HEK293T (cell line): ENCODE measurements at regions not wholly inside any gene's neighbourhood (a gene's known extent, or its start where the extent isn't known, plus 50 kb on each side); places are given as distances from the start of the nearest gene placed in this dataset.

Experiments
- ARNT ChIP-seq: fragments of 450-650 bp; IDR thresholded peaks from 2 replicates; pipeline ENCODE4 v1.6.1; 2017; ENCODE audit warnings: mild to moderate bottlenecking
- CTBP1 ChIP-seq: fragments of 450-650 bp; IDR thresholded peaks from 2 replicates; pipeline ENCODE4 v1.6.1; 2016; ENCODE audit warnings: borderline replicate concordance
- FOXA1 ChIP-seq: fragments of 450-650 bp; IDR thresholded peaks from 2 replicates; pipeline ENCODE4 v1.6.1; 2016; ENCODE audit warnings: mild to moderate bottlenecking
- FOXK2 ChIP-seq: fragments of 450-650 bp; IDR thresholded peaks from 2 replicates; pipeline ENCODE4 v1.6.1; 2016; ENCODE audit warnings: mild to moderate bottlenecking
- FOXM1 ChIP-seq: fragments of 450-650 bp; IDR thresholded peaks from 2 replicates; pipeline ENCODE4 v1.6.1; 2017; ENCODE audit warnings: mild to moderate bottlenecking, borderline replicate concordance
- HDGF ChIP-seq: fragments of 450-650 bp; IDR thresholded peaks from 2 replicates; pipeline ENCODE4 v1.6.1; 2017; ENCODE audit warnings: antibody characterized with exemption, borderline replicate concordance
- NFRKB ChIP-seq: fragments of 450-650 bp; IDR thresholded peaks from 2 replicates; pipeline ENCODE4 v1.6.1; 2016; ENCODE audit warnings: mild to moderate bottlenecking, moderate library complexity
- SP1 ChIP-seq: fragments of 450-650 bp; IDR thresholded peaks from 2 replicates; pipeline ENCODE4 v1.6.1; 2017
- TARDBP ChIP-seq: fragments of 450-650 bp; IDR thresholded peaks from 2 replicates; pipeline ENCODE4 v1.6.1; 2016
- ZNF384 ChIP-seq: fragments of 450-650 bp; IDR thresholded peaks from 2 replicates; pipeline ENCODE4 v1.6.1; 2016
- TF ChIP-seq, protein P1 (sequence below): fragments of 450-650 bp; IDR thresholded peaks from 2 replicates; pipeline ENCODE4 v1.6.1; 2016

DNA sequence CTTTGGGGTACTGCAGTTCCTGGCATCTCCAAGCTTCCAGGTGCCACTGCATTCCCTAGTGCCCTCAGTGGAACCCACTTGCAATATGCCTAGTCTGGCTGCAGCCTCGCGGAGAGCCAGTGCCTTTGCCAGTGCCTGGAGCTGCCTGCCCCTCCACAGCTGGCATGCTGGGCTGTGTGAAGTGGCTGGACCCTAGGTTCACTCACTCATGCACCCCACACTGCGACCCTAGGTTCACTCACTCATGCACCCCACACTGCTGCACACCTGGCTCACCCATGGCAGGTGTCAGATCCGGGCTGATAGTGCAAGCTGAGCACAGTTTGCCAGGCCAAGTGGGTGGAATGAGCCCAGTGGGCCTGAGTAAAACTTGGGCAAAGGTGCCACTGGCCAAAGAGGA is 253.0 kb upstream of the NDST4 start:
- no peak for TF ChIP-seq FOXM1
- TF ChIP-seq SP1 = no peak
- TF ChIP-seq HDGF = no peak
- TF ChIP-seq, protein P1, sequence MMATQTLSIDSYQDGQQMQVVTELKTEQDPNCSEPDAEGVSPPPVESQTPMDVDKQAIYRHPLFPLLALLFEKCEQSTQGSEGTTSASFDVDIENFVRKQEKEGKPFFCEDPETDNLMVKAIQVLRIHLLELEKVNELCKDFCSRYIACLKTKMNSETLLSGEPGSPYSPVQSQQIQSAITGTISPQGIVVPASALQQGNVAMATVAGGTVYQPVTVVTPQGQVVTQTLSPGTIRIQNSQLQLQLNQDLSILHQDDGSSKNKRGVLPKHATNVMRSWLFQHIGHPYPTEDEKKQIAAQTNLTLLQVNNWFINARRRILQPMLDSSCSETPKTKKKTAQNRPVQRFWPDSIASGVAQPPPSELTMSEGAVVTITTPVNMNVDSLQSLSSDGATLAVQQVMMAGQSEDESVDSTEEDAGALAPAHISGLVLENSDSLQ = no peak
- TF ChIP-seq ARNT = no peak
- no peak for TF ChIP-seq TARDBP
- no peak for TF ChIP-seq ZNF384
- TF ChIP-seq NFRKB = no peak
- no peak for TF ChIP-seq FOXK2
- no peak for TF ChIP-seq FOXA1
- no peak for TF ChIP-seq CTBP1
